ENCODE measurements at regions not wholly inside any gene's neighbourhood (a gene's known extent, or its start where the extent isn't known, plus 50 kb on each side); places are given as distances from the start of the nearest gene placed in this dataset.

GRCh38 chr16:51430716-51431369, 279.8 kb upstream of the SALL1 start:
- DNase-seq (ENCODE audit: low spot score), result no peak

DNA sequence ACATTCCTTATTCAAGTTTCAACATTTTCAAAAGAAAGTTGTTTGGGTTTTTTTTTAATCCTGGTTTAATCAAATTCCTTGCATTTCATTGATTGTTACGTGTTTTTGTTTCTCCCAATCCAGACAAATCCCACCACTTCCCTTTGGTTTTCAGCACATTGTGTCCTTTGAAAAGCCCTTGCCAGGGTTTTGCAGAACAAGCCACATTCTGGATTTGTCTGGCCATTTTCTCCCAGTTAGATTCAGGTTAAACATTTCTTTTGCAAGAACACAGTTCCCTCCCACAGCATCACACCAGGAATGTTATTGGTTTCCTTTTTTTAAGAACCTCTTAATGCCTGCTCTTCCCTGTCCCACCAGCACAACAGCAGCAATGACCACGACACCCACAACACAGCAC, 278.0 kb upstream of the SALL1 start:
- no peak for DNase-seq (ENCODE audit: low spot score)

GRCh38 chr16:51427085-51427484, 276.0 kb upstream of the SALL1 start:
- no peak for DNase-seq (ENCODE audit: low spot score)

- DNase-seq (ENCODE audit: low spot score), result no peak
These were observed 275.2 kb upstream of the SALL1 start for GRCh38 chr16:51426276-51426675.

- no peak for DNase-seq (ENCODE audit: low spot score)
These were observed 269.2 kb upstream of the SALL1 start for GRCh38 chr16:51420247-51420646.

GRCh38 chr16:51419768-51420167, 268.7 kb upstream of the SALL1 start:
- DNase-seq (ENCODE audit: low spot score), result no peak

DNA sequence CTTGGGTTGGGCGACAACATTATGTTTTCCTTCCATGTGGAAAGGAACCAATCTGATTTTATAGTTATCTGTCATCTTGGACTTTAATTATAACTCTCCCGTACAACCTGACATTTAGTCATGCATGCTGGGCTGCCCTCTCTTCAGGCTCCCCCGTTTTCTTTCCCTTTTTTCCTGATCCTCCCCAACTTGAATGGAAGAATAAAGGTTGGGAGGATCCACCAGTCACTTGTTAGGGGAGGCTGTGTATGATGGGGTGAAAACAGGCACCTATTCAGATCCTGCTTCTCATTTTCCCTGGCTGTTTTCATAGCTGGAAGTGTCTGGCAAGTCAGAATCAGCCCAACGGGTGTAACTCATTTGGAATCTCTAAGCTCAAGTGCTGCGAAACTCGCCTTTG, 267.2 kb upstream of the SALL1 start:
- no peak for DNase-seq (ENCODE audit: low spot score)

DNA sequence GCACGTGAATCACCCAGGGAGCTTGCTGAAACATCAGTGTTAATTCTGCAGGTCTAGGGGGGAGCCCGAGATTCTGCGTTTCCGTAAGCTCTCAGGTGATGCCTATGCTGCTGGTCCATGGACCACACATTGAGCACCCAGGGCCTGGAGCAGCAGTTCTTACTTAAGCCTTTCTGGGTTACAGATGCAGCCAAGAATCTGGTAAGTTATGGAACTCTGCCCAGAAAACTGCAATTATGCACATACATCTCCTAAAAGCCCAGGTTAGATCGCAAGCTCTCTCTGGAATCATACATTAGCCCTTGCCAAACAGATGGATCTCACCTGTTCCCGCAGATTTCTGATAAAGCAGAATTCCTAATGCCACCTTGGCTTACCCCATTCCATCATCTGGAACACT, 265.9 kb upstream of the SALL1 start:
- no peak for DNase-seq (ENCODE audit: low spot score)

DNA sequence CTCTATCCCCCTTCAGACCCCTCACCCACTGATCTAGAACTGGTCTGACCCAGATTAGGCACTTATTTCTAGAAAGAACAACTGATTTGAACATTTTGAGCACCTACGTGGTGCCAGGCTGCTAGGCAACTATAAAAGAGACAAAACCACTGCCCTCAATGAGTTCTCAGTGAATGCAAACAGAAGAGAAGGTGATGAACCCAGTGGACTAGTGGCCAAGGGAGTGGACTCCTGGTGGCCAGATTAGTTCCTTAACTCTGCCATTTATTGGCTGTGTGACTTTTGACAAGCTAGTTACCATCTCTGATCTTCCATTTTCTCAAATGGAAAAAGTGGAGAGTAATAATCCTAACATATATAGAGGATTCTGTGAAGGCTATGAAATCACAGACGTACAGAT, 259.1 kb upstream of the SALL1 start:
- no peak for DNase-seq (ENCODE audit: low spot score)

DNA sequence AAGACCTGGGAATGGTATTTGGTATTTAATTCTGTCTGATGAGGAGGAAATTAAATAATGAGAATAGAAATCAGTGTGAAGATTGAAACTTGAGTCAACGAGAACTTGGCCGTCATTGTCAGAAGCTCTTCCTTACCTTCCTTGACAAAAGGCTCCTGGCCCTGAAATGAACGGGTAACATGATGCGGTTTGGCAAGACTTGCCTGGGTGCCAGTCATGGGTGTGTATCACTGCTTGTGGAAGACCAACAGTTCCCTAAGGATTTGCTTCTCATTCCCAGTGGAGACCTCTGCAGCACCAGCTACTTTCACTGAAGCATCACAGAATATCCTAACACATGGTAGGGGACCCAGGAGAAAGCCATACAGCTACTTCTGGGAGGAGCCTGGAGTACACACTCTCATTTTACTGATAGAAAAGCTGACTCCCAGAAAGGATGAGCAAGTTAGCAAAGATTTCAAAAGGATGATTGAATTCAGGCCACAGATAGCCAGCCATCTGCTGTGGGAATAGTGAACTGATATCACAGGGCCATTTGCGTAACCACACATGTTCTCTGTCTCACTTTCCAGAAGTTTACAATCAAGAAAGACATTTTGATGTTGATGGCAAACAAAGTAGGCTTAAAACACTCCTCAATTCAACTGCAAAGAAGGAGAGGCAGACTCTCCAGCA, 258.1 kb upstream of the SALL1 start:
- DNase-seq (ENCODE audit: low spot score), result no peak

DNA sequence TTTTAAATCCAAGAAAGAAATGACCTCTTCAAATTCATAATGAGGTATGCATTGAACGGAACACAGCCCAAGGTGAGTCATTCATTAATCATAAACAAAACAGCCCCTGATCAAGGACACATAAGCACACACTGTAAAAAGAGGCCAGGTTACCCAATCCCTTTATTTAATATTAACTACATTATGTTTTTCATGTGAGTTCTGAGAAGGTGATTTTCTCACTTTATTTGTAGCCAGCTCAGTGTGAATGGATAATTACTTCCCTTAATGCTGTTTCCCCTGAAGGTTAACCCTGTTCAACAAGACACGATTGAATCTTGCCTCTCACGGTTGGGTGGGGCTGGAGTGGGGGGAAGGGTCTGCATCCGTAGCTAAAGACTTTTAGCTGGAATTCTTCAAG, 257.3 kb upstream of the SALL1 start:
- peak; percentile 40 for DNase-seq (ENCODE audit: low spot score)

GRCh38 chr16:51407921-51408320, 256.9 kb upstream of the SALL1 start:
- no peak for DNase-seq (ENCODE audit: low spot score)

DNA sequence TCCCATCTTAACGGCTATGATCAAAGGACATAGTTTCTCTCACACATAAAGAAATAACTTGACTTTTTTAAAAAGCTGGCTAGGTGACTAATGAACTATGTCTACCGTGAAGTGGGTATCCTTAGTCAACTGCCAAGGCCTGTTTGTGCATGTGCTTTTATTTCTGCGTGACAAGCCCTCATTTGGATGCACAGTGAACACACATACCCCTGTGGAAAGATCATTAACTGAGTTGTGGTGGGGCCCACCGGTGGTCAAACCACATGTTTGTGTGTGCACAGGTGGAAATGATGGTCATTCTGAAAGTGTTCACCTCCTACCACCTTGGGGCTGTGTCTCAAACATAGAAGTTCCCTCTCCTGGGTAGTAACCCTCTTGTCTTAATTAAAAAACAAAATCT, 256.1 kb upstream of the SALL1 start:
- DNase-seq (ENCODE audit: low spot score), result no peak

GRCh38 chr16:51405361-51405760, 254.3 kb upstream of the SALL1 start:
- DNase-seq (ENCODE audit: low spot score), result no peak

DNA sequence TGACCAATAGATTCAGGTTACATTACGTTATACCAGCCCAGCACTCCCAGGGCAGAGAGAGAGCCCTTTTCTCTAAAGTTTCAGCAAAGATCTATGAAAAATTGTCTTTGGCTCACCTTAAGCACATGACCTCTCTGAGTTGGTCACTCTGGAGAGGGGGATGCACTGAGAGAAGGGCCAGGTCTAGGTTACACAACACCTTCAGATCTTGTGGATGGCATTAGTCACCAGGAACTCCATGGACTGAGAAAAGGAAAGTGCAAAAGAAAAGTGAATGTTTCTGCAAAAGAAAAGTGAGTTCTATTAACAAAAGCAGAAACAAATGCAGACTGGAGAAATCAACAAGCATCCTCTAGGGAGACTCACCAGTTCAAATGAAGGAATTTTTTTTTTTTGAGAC, 253.3 kb upstream of the SALL1 start:
- DNase-seq (ENCODE audit: low spot score), result no peak

- no peak for DNase-seq (ENCODE audit: low spot score)
These were observed 251.7 kb upstream of the SALL1 start for GRCh38 chr16:51402785-51403184.

- no peak for DNase-seq (ENCODE audit: low spot score)
These were observed 251.2 kb upstream of the SALL1 start for GRCh38 chr16:51402298-51402697.

GRCh38 chr16:51401673-51402072, 250.6 kb upstream of the SALL1 start:
- no peak for DNase-seq (ENCODE audit: low spot score)

DNA sequence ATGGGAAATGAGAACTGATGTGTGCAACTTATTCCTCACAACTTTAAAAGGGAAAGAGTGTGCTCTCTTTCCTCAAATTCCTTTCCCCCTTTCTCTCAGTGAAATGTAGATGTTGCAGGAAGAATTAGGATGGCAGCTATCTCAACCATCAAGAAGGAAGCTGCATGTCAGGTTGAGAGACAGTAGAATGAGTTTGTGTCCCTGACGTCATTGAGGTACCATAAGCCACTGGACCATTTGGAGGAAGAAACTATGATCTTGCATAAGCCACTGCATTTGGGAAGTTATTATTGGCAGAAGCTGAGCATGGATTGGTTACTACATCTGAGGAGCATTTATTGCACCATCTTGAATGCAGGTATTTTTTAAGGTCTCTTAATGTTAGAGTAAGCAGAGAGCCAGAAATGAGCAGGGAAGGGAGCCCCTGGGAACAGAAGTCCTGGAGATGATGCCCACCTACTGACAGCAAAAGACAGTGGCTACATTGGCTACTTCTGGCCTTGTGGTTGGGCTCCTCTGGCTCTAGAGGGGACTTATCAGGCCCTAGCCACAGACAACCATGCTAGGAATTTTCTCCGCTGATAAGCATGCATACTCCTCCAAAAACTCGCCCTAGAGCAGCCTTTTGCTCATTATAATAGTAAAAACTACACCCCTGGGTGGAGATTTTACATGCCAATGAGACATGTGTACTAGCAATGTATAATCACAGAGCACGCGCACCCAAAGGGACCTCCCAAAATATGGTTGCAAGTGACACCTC, 249.0 kb upstream of the SALL1 start:
- DNase-seq (ENCODE audit: low spot score), result no peak

- DNase-seq (ENCODE audit: low spot score), result no peak
These were observed 243.4 kb upstream of the SALL1 start for GRCh38 chr16:51394421-51394820.

- peak; percentile 15 for DNase-seq (ENCODE audit: low spot score)
These were observed 242.4 kb upstream of the SALL1 start for GRCh38 chr16:51393381-51394005.

DNA sequence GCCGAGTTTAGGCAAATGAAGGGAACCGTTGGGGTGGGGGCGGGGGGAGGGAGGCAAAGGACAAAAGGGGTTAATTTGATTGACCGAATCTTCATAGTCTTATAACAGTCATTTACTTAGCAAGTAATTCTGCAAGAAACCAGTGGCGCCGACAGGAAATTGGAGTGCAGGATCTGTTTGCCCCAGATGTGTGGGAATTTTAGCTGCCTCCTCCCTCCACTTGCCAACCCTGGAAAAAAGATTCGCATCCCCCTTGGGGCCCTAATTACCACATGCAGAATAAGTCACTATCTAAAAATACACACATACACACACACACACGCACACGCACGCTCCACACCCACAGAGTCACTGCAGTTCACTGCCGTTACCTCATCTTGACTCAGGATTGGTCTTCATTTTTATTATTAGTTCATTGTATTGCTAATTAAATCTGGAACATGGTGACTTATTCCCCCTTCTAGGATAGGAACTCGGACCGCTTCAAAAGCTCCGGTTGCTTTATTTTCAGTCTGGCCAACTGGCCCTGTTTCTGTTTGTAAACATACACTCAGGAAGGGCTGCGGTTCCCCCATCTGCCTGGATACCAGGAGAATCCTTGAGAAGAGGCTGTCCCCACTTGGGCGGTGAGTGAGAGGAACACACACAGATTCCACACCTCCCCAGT, 241.6 kb upstream of the SALL1 start:
- DNase-seq (ENCODE audit: low spot score), result no peak

All from COLO829 (cell line).